ENCODE measurements at regions not wholly inside any gene's neighbourhood (a gene's known extent, or its start where the extent isn't known, plus 50 kb on each side); places are given as distances from the start of the nearest gene placed in this dataset.

- no peak for DNase-seq (ENCODE audit: low read depth)
- no peak overlapping the region for H3K4me3 ChIP-seq (ENCODE audit: low read length)
- no peak for TF ChIP-seq CTCF (IDR thresholded peaks at IDR 0.05; ENCODE audit: insufficient read depth, low read depth, low read length, missing control alignments)
These were observed 640.7 kb downstream of the METTL4 start for GRCh38 chr18:1930291-1931270.

- no peak overlapping the region for H3K4me3 ChIP-seq (ENCODE audit: low read length)
- no peak for TF ChIP-seq CTCF (IDR thresholded peaks at IDR 0.05; ENCODE audit: insufficient read depth, low read depth, low read length, missing control alignments)
- DNase-seq (ENCODE audit: low read depth): no peak
These were observed 618.8 kb downstream of the METTL4 start for GRCh38 chr18:1952486-1952885.

- no peak for TF ChIP-seq CTCF (IDR thresholded peaks at IDR 0.05; ENCODE audit: insufficient read depth, low read depth, low read length, missing control alignments)
- no peak overlapping the region for H3K4me3 ChIP-seq (ENCODE audit: low read length)
- no peak for DNase-seq (ENCODE audit: low read depth)
These were observed 616.6 kb downstream of the METTL4 start for GRCh38 chr18:1954583-1955312.

- no peak for TF ChIP-seq CTCF (IDR thresholded peaks at IDR 0.05; ENCODE audit: insufficient read depth, low read depth, low read length, missing control alignments)
- H3K4me3 ChIP-seq (ENCODE audit: low read length): no peak overlapping the region
- DNase-seq (ENCODE audit: low read depth): no peak
These were observed 612.5 kb downstream of the METTL4 start for GRCh38 chr18:1958798-1959197.

DNA sequence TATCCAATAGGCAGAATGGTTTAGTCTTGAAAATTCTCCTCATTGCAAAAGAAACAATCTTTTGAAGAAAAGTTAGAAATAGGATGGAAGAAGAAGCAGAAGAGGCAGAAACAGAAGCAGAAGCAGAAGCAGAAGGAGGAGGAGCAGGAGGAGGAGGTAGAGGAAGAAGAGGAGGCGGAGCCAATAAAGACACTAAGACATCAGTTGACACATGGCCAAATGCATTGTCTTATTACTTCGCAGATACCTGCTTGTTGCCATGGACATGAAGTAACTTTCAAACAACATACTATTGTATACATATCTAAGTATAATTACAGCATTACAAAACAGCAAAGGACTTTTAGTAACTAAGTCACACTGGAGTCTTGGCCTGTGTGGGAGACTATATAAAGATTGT lies 606.3 kb downstream of the METTL4 start:
- TF ChIP-seq CTCF (IDR thresholded peaks at IDR 0.05; ENCODE audit: insufficient read depth, low read depth, low read length, missing control alignments): no peak
- no peak overlapping the region for H3K4me3 ChIP-seq (ENCODE audit: low read length)
- DNase-seq (ENCODE audit: low read depth): no peak

DNA sequence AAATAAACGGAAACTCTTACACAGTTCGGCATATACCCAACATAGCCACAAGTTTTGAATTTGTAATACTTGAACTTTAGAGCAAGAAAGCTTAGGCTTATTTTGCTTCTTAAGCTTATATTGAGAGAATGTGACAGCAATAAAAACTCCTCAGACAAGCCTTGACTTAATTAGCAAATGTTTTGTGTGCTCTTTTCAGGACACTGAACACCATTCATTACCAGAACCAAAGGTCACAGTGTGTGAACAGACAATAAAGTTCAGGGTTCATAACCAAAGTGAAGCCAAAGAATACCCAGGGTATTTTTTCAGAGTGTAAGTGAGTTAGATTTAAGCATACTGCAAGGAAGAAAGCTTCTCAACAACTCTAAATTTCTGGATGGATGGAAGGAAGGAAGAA lies 605.8 kb downstream of the METTL4 start:
- no peak overlapping the region for H3K4me3 ChIP-seq (ENCODE audit: low read length)
- TF ChIP-seq CTCF (IDR thresholded peaks at IDR 0.05; ENCODE audit: insufficient read depth, low read depth, low read length, missing control alignments): no peak
- DNase-seq (ENCODE audit: low read depth): no peak
